Neural cell (in vitro differentiated cells): ENCODE measurements at regions not wholly inside any gene's neighbourhood (a gene's known extent, or its start where the extent isn't known, plus 50 kb on each side); places are given as distances from the start of the nearest gene placed in this dataset.

Experiments used
- H2AFZ ChIP-seq: fragments of 200-600, 300-800 bp; sonication (generic), shearing (Covaris generic); 2 replicates; pipeline ENCODE4 v1.6.0; 2014; ENCODE audit warnings: low read depth, mild to moderate bottlenecking, antibody characterized with exemption, low read length, moderate library complexity
- H3F3A ChIP-seq: fragments of 200-600 bp; shearing (Covaris generic); 2 replicates; pipeline ENCODE4 v1.6.1; 2016; ENCODE audit warnings: mild to moderate bottlenecking, moderate library complexity, mixed read lengths, antibody characterized with exemption, low read length; ENCODE audit not compliant: insufficient read depth, poor library complexity, severe bottlenecking
- H3K27ac ChIP-seq: fragments of 200-600, 300-800 bp; sonication (generic), shearing (Covaris generic); 2 replicates; pipeline ENCODE4 v1.5.1; 2014; ENCODE audit warnings: mild to moderate bottlenecking, low read length, moderate library complexity
- H3K27me3 ChIP-seq: fragments of 300-800, 200-600 bp; sonication (generic), shearing (Covaris generic); 2 replicates; pipeline ENCODE4 v1.6.0; 2014; ENCODE audit warnings: mild to moderate bottlenecking, low read depth, low read length, moderate library complexity; ENCODE audit not compliant: insufficient read depth
- H3K36me3 ChIP-seq: fragments of 300-800, 200-600 bp; sonication (generic), shearing (Covaris generic); 2 replicates; pipeline ENCODE4 v1.5.1; 2014; ENCODE audit warnings: mild to moderate bottlenecking, antibody characterized with exemption, low read length, moderate library complexity; ENCODE audit not compliant: insufficient read depth
- H3K4me2 ChIP-seq: fragments of 300-800, 200-600 bp; sonication (generic), shearing (Covaris generic); 2 replicates; pipeline ENCODE4 v1.6.0; 2014; ENCODE audit warnings: mild to moderate bottlenecking, low read length
- H3K4me3 ChIP-seq: fragments of 300-800, 200-600 bp; sonication (generic), shearing (Covaris generic); 2 replicates; pipeline ENCODE4 v1.5.1; 2014; ENCODE audit warnings: mild to moderate bottlenecking, low read length, moderate library complexity
- H3K79me2 ChIP-seq: fragments of 200-600 bp; shearing (Covaris generic); replicated peaks from 2 replicates; pipeline ENCODE4 v1.6.0; 2014; ENCODE audit warnings: mild to moderate bottlenecking, low read length, moderate library complexity; ENCODE audit not compliant: insufficient read depth
- H3K9ac ChIP-seq: fragments of 300-800, 200-600 bp; sonication (generic), shearing (Covaris generic); 2 replicates; pipeline ENCODE4 v1.6.1; 2016; ENCODE audit warnings: mild to moderate bottlenecking, low read length, mixed read lengths
- H3K9me2 ChIP-seq: fragments of 200-600 bp; shearing (Covaris generic); 2 replicates; pipeline ENCODE4 v1.6.1; 2016; ENCODE audit warnings: mild to moderate bottlenecking, low read length, mixed read lengths; ENCODE audit not compliant: insufficient read depth
- H3K9me3 ChIP-seq: fragments of 200-600, 300-800 bp; sonication (generic), shearing (Covaris generic); 2 replicates; pipeline ENCODE4 v1.6.1; 2016; ENCODE audit warnings: mild to moderate bottlenecking, mixed run types, low read length, moderate library complexity, mixed read lengths
- H4K20me1 ChIP-seq: fragments of 200-600 bp; shearing (Covaris generic); 2 replicates; pipeline ENCODE4 v1.6.1; 2016; ENCODE audit warnings: mild to moderate bottlenecking, mixed run types; ENCODE audit not compliant: insufficient read depth
- CTCF ChIP-seq: fragments of 450-650 bp; IDR thresholded peaks from 2 replicates; pipeline ENCODE4 v1.5.1; 2014; ENCODE audit warnings: antibody characterized with exemption, mild to moderate bottlenecking, moderate library complexity; ENCODE audit not compliant: poor library complexity, severe bottlenecking
- EP300 ChIP-seq: fragments of 450-650 bp; conservative IDR thresholded peaks from 2 replicates; pipeline ENCODE4 v1.6.1; 2014; ENCODE audit warnings: antibody characterized with exemption, mild to moderate bottlenecking, moderate library complexity; ENCODE audit not compliant: poor library complexity, severe bottlenecking
- EZH2 ChIP-seq: fragments of 200-600, 300-800 bp; shearing (Covaris generic), sonication (generic); IDR thresholded peaks from 2 replicates; pipeline ENCODE4 v1.6.1; 2014; ENCODE audit warnings: antibody characterized with exemption, low read length, borderline replicate concordance, mild to moderate bottlenecking; ENCODE audit not compliant: insufficient read depth, poor library complexity, severe bottlenecking
- MXI1 ChIP-seq: fragments of 450-650 bp; conservative IDR thresholded peaks from 2 replicates; pipeline ENCODE4 v1.6.1; 2014; ENCODE audit warnings: antibody characterized with exemption, mild to moderate bottlenecking; ENCODE audit not compliant: poor library complexity, severe bottlenecking
- POLR2AphosphoS5 ChIP-seq: IDR thresholded peaks from 2 replicates; pipeline ENCODE4 v1.6.1; 2012
- RAD21 ChIP-seq: fragments of 450-650 bp; conservative IDR thresholded peaks from 2 replicates; pipeline ENCODE4 v1.6.1; 2014; ENCODE audit warnings: antibody characterized with exemption, mild to moderate bottlenecking, moderate library complexity
- SMC3 ChIP-seq: fragments of 450-650 bp; conservative IDR thresholded peaks from 2 replicates; pipeline ENCODE4 v1.6.1; 2014; ENCODE audit warnings: antibody characterized with exemption, mild to moderate bottlenecking, moderate library complexity; ENCODE audit not compliant: poor library complexity
- TAF1 ChIP-seq: IDR thresholded peaks from 2 replicates; pipeline ENCODE4 v1.6.1; 2012; ENCODE audit warnings: low read depth
- TF ChIP-seq, protein P1 (sequence below): IDR thresholded peaks from 2 replicates; pipeline ENCODE4 v1.6.1; 2012; ENCODE audit warnings: borderline replicate concordance

DNA sequence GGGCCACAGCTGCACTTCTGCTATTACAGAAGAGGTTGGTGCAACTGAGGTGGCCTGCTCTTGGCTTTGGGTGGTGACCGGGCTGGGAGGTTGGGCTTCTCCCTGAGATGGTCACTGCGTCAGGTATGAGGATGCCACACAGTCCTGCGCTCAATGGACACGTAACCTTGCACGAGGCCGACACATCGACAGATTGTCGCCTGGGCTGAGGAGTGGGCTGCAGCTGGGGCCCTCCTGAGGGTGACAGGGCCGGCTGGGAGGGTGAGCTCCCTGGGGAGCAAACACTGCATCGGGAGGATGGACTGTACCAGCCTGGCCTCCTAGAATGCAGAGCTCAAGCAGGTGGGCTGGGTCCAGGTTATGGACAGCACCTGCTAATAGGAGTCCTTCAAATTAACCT, 261.1 kb upstream of the ADAMTS16 start:
- Histone ChIP-seq H3K9me2 (no peaks in the 10 kb centered on the region), H3F3A (no peaks in the 10 kb centered on the region), H3K4me2 (no peak overlapping the region), H3K27ac (no peak overlapping the region), H4K20me1 (no peaks in the 10 kb centered on the region), H2AFZ (no peak overlapping the region), H3K36me3 (no peaks in the 10 kb centered on the region), H3K27me3 (no peaks in the 10 kb centered on the region), H3K9ac (no peak overlapping the region), H3K9me3 (no peaks in the 10 kb centered on the region), H3K79me2 (no peaks in the 10 kb centered on the region), H3K4me3 (no peak overlapping the region)
- TF ChIP-seq MXI1 (no peak), SMC3 (no peak), CTCF (no peak), RAD21 (no peak), TAF1 (no peak), EP300 (no peak), POLR2AphosphoS5 (no peak), EZH2 (no peak)
- TF ChIP-seq, protein P1, sequence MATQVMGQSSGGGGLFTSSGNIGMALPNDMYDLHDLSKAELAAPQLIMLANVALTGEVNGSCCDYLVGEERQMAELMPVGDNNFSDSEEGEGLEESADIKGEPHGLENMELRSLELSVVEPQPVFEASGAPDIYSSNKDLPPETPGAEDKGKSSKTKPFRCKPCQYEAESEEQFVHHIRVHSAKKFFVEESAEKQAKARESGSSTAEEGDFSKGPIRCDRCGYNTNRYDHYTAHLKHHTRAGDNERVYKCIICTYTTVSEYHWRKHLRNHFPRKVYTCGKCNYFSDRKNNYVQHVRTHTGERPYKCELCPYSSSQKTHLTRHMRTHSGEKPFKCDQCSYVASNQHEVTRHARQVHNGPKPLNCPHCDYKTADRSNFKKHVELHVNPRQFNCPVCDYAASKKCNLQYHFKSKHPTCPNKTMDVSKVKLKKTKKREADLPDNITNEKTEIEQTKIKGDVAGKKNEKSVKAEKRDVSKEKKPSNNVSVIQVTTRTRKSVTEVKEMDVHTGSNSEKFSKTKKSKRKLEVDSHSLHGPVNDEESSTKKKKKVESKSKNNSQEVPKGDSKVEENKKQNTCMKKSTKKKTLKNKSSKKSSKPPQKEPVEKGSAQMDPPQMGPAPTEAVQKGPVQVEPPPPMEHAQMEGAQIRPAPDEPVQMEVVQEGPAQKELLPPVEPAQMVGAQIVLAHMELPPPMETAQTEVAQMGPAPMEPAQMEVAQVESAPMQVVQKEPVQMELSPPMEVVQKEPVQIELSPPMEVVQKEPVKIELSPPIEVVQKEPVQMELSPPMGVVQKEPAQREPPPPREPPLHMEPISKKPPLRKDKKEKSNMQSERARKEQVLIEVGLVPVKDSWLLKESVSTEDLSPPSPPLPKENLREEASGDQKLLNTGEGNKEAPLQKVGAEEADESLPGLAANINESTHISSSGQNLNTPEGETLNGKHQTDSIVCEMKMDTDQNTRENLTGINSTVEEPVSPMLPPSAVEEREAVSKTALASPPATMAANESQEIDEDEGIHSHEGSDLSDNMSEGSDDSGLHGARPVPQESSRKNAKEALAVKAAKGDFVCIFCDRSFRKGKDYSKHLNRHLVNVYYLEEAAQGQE, result no peak

DNA sequence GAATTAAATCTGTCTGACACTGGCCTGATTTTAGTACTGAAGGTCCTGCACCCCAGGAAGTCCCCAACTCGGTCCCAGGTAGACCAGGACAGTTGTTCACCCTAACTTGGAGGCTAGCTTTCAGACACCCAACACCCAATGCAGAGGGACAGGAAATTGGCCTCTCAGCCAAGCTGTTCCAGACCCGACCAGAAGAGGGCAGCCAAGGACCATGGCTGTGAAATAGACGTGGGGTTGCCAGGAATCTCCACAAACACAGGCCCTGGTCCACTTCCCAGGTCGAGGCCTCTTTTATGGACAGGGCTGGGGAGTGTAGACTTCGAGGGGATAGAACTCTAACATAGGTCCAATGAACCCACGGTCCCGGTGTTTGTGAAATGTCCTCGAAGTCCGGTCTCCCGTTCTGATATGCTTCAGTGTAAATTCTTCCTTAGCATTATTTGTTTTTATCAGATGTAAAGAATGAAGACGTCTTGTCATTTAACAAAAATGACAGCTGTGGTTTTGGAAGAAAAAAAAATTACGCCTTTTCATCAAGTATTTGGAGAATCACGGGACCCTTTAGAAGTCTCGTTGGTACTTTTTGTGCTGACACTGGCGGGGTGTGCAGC, 260.3 kb upstream of the ADAMTS16 start:
- no peaks in the 10 kb centered on the region for H3K9me2 ChIP-seq
- H3K27ac ChIP-seq, result no peak overlapping the region
- H2AFZ ChIP-seq, result no peak overlapping the region
- H3K4me3 ChIP-seq, result no peak overlapping the region
- no peaks in the 10 kb centered on the region for H3K79me2 ChIP-seq
- no peaks in the 10 kb centered on the region for H3K27me3 ChIP-seq
- no peak overlapping the region for H3K4me2 ChIP-seq
- no peaks in the 10 kb centered on the region for H3F3A ChIP-seq
- H3K36me3 ChIP-seq, result no peaks in the 10 kb centered on the region
- H3K9ac ChIP-seq, result no peak overlapping the region
- H3K9me3 ChIP-seq, result no peaks in the 10 kb centered on the region
- peak; percentile 14 for TF ChIP-seq EP300
- no peak for TF ChIP-seq POLR2AphosphoS5
- TF ChIP-seq TAF1, result no peak
- TF ChIP-seq RAD21, result peak; percentile 99
- peak; percentile 99 for TF ChIP-seq SMC3
- TF ChIP-seq, protein P1, result no peak
- TF ChIP-seq MXI1, result no peak
- TF ChIP-seq CTCF, result peak; percentile 97
- no peak for TF ChIP-seq EZH2
- no peaks in the 10 kb centered on the region for H4K20me1 ChIP-seq
